HL-60 (cell line): ENCODE measurements at regions not wholly inside any gene's neighbourhood (a gene's known extent, or its start where the extent isn't known, plus 50 kb on each side); places are given as distances from the start of the nearest gene placed in this dataset.
"Not testable (repeated sequence)": the region's sequence is repeated elsewhere in the genome, so short reads cannot be mapped to it uniquely, and the experiment has no call there.

Experiments used
- DNase-seq, 2 experiments: peaks; one replicate each; pipeline ENCODE4 v3.0.0-alpha.2; 2010 to 2020; ENCODE audit warnings: low read depth in 1 of 2, low spot score in 1 of 2
- H3K27ac ChIP-seq: fragments of 250-450 bp; sonication (Bioruptor Pico); replicated peaks from 2 replicates; pipeline ENCODE4 v1.5.1; 2020; ENCODE audit warnings: mild to moderate bottlenecking, moderate library complexity
- H3K27me3 ChIP-seq: fragments of 250-450 bp; sonication (Bioruptor Pico); 2 replicates; pipeline ENCODE4 v1.5.1; 2021; ENCODE audit warnings: mild to moderate bottlenecking, moderate library complexity; ENCODE audit not compliant: insufficient read depth, poor library complexity, severe bottlenecking
- H3K4me3 ChIP-seq: replicated peaks from 2 replicates; pipeline ENCODE4 v1.5.1; 2011; ENCODE audit warnings: mild to moderate bottlenecking, control low read depth, low read length; ENCODE audit not compliant: insufficient read depth
- GABPA ChIP-seq: IDR thresholded peaks from 2 replicates; pipeline ENCODE4 v1.6.1; 2012; ENCODE audit warnings: low read depth
- POLR2AphosphoS5 ChIP-seq: IDR thresholded peaks from 2 replicates; pipeline ENCODE4 v1.6.1; 2012; ENCODE audit warnings: low read depth
- SPI1 ChIP-seq: IDR thresholded peaks from 2 replicates; pipeline ENCODE4 v1.6.1; 2012; ENCODE audit warnings: low read depth, mild to moderate bottlenecking, borderline replicate concordance
- TF ChIP-seq, protein P1 (sequence below): IDR thresholded peaks from one replicate; pipeline ENCODE4 v1.5.1; 2011; ENCODE audit warnings: low read length, control low read depth, inconsistent platforms; ENCODE audit not compliant: insufficient read depth
- TF ChIP-seq, protein P2 (sequence below): IDR thresholded peaks from 2 replicates; pipeline ENCODE4 v1.6.1; 2012; ENCODE audit warnings: low read depth; ENCODE audit not compliant: insufficient replicate concordance

DNA sequence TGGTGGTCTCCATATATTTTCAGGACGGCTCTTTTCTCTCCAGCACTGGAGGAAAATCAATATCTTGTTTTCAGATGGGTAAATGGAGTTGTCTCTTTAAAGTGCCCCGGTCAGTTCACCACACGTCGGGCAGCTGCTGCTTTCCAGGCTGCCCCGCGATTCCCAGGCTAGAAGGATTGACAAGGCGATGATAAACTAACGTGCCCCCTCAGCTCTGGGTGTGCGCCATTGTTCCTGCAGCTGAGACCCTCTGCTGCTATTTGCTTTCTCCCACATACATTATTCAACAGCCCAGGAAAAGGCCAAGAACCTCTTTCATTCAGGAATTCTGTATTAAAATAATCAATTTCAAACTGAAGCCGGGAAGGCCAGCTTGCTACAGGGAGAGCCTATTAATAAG, 254.5 kb downstream of the SOX3 start:
- H3K27me3 ChIP-seq: no peaks in the 10 kb centered on the region
- no peak for TF ChIP-seq SPI1
- TF ChIP-seq, protein P1, sequence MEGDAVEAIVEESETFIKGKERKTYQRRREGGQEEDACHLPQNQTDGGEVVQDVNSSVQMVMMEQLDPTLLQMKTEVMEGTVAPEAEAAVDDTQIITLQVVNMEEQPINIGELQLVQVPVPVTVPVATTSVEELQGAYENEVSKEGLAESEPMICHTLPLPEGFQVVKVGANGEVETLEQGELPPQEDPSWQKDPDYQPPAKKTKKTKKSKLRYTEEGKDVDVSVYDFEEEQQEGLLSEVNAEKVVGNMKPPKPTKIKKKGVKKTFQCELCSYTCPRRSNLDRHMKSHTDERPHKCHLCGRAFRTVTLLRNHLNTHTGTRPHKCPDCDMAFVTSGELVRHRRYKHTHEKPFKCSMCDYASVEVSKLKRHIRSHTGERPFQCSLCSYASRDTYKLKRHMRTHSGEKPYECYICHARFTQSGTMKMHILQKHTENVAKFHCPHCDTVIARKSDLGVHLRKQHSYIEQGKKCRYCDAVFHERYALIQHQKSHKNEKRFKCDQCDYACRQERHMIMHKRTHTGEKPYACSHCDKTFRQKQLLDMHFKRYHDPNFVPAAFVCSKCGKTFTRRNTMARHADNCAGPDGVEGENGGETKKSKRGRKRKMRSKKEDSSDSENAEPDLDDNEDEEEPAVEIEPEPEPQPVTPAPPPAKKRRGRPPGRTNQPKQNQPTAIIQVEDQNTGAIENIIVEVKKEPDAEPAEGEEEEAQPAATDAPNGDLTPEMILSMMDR: no peak
- TF ChIP-seq, protein P2, sequence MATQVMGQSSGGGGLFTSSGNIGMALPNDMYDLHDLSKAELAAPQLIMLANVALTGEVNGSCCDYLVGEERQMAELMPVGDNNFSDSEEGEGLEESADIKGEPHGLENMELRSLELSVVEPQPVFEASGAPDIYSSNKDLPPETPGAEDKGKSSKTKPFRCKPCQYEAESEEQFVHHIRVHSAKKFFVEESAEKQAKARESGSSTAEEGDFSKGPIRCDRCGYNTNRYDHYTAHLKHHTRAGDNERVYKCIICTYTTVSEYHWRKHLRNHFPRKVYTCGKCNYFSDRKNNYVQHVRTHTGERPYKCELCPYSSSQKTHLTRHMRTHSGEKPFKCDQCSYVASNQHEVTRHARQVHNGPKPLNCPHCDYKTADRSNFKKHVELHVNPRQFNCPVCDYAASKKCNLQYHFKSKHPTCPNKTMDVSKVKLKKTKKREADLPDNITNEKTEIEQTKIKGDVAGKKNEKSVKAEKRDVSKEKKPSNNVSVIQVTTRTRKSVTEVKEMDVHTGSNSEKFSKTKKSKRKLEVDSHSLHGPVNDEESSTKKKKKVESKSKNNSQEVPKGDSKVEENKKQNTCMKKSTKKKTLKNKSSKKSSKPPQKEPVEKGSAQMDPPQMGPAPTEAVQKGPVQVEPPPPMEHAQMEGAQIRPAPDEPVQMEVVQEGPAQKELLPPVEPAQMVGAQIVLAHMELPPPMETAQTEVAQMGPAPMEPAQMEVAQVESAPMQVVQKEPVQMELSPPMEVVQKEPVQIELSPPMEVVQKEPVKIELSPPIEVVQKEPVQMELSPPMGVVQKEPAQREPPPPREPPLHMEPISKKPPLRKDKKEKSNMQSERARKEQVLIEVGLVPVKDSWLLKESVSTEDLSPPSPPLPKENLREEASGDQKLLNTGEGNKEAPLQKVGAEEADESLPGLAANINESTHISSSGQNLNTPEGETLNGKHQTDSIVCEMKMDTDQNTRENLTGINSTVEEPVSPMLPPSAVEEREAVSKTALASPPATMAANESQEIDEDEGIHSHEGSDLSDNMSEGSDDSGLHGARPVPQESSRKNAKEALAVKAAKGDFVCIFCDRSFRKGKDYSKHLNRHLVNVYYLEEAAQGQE: no peak
- no peak for TF ChIP-seq POLR2AphosphoS5
- no peak for DNase-seq
- H3K27ac ChIP-seq: no peak overlapping the region
- no peak overlapping the region for H3K4me3 ChIP-seq

DNA sequence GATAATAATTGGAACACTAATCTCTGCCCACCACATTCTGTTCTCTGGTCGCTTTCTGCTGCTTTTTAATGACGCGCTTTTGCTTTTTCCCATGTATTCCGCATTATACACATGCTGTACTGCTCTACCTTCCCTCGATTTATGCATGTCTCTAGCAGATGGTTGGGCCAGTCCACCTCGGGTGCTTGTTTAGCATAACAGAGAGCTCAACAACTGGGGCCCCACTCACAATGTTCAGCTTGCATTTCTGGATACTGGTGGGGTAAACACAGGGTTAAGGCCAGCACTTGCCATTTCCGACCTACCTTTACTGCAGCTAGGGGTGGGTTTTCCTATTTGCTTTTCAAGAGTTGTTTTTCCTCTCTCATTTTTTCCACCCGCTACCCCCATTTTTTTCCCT, 255.8 kb downstream of the SOX3 start:
- TF ChIP-seq GABPA: no peak
- no peak for TF ChIP-seq POLR2AphosphoS5
- TF ChIP-seq, protein P2: no peak
- TF ChIP-seq, protein P1: no peak
- TF ChIP-seq SPI1: no peak
- Histone ChIP-seq H3K4me3 (no peak overlapping the region), H3K27me3 (no peaks in the 10 kb centered on the region), H3K27ac (no peak overlapping the region)
- DNase-seq: no peak

DNA sequence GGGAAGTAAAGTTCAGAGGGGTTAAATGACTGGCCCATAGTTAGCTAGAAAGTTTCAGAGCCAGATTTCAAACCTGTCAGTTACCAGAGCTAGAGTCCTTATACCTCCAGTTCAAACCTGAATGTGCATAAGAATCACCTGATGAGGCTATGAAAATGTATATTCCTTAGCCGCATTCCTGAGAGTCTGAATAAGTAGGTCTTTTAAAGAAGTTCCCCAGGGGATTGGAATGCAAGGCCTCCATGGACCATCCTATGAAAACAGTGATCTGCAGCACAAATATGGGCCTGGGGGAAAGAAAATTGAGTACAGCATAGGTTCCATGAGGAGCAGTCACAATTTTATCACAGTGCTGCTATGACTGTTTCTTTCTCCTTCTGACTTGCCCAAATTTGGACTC, 263.9 kb upstream of the CXorf66 start:
- H3K27me3 ChIP-seq: no peaks in the 10 kb centered on the region
- TF ChIP-seq SPI1 (no peak), GABPA (no peak), POLR2AphosphoS5 (no peak)
- TF ChIP-seq, protein P2: no peak
- TF ChIP-seq, protein P1: no peak
- no peak overlapping the region for H3K4me3 ChIP-seq
- H3K27ac ChIP-seq: no peak overlapping the region
- DNase-seq: no peak

DNA sequence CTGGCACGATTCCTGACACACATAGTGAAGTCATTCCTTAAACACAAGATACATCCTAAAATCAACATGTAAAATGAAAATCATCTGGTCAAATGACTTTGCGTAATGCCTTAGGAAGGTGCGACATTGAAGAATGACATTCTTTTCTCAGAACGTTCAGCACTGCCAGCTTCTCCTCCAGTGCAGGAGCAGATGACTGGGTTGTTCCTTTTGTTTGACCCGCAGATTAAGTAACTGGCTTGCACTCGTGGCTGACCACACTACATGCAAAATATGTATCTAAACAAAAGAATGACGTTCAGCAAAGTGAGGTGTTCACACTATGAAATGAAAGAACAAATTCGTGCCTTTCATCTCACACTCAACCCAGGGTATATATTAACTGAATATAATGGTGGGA, 260.7 kb upstream of the CXorf66 start:
- DNase-seq: not testable (repeated sequence)

DNA sequence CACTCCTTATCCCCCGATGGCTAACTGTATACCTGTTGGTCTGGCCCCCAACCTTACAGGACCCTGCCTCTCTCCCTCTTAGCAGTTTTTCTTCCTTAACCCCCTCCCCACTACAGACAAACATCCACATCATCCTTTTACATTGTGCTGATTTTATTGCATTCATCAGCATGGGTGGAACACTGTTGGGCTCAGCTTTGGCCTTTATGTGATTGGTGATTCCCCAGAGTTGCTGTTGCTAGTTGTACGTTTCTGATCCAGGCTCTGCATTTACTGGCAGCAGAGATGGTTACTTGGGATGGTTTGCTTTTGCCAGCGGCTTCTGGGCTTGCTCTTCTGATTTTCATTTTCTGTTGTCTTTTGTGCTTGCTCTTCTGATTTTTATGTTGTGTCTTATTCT, 250.6 kb upstream of the CXorf66 start:
- H3K27ac ChIP-seq, DNase-seq, H3K4me3 ChIP-seq, H3K27me3 ChIP-seq: not testable (repeated sequence)

More for the DNA sequence above, 260.7 kb upstream of the CXorf66 start:
- H3K27ac ChIP-seq, H3K27me3 ChIP-seq, H3K4me3 ChIP-seq: not testable (repeated sequence)

DNA sequence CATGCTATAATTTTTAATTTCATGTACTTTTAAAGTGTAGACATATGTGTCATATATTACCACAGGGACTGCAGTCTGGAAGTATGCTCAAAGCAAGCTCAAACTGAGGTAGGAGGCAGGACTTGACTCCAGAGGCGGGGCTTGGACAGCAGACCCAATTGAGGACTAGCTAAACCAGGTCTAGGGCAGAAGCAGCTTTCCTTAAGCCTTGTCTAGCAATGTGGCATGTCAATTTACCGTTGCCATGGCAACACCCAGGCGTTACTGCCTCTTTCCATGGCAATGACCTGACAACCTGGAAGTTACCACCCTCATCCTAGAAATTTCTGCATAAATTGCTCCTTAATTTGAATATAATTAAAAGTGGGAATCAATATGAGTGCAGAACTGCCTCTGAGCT, 249.2 kb upstream of the CXorf66 start:
- DNase-seq, H3K4me3 ChIP-seq, H3K27me3 ChIP-seq, H3K27ac ChIP-seq: not testable (repeated sequence)
